K562 (cell line): ENCODE measurements at regions not wholly inside any gene's neighbourhood (a gene's known extent, or its start where the extent isn't known, plus 50 kb on each side); places are given as distances from the start of the nearest gene placed in this dataset.

ENCODE experiments used
- ATAC-seq: fragments of 200-7000 bp; cut with Tn5 transposase; 3 replicates; pipeline ENCODE4 v1.9.1; 2020; ENCODE audit warnings: moderate library complexity
- BruUV-seq: library from RNA; stranded (reverse); fragments of 400-500 nt; replicated peaks from 2 replicates; lab custom pipeline; 2021; lab: Mats Ljungman, UMichigan
- CTCF ChIA-PET: fragments of 300-600 bp; formaldehyde crosslinking; extraction: SDS; loops from one replicate; lab custom pipeline; 2021; ENCODE audit warnings: low intra/inter-chr PET ratio; lab: Yijun Ruan, JAX
- POLR2A ChIA-PET: fragments of 300-600, 350-650 bp; sonication (Branson Sonifier 250); formaldehyde crosslinking; extraction: SDS; loops from one replicate; lab custom pipeline; 2021; ENCODE audit warnings: antibody characterized with exemption, inconsistent platforms; lab: Yijun Ruan, JAX
- DNase-seq, 4 experiments: peaks; one replicate each; pipeline versions ENCODE4 v3.0.0 to v3.0.0-alpha.2; 2011 to 2018; ENCODE audit warnings: low spot score in 3 of 4, mixed read lengths in 3 of 4; ENCODE audit errors: extremely low read depth in 1 of 4
- FAIRE-seq: peaks from 2 replicates; lab custom pipeline; 2011; peaks lifted over from hg19 to GRCh38; lab: Jason Lieb, UNC
- H2AFZ ChIP-seq: 2 replicates; pipeline ENCODE4 v1.6.0; 2011; ENCODE audit warnings: low read depth, low read length, control low read depth, inconsistent platforms
- H3K27ac ChIP-seq: fragments of 200-600 bp; 3 replicates; pipeline ENCODE4 v1.8.0; 2011; ENCODE audit warnings: low read depth, mild to moderate bottlenecking, control low read depth, inconsistent platforms, low read length, moderate library complexity, mixed read lengths; ENCODE audit errors: extremely low read depth
- H3K27me3 ChIP-seq, 2 experiments: fragments of 300-600 bp in 1 of 2; 2 replicates in 1 of 2; 3 replicates in 1 of 2; pipeline versions ENCODE4 v1.6.0 to v1.8.0; 2011; ENCODE audit warnings: inconsistent platforms in 2 of 2, low read length in 2 of 2, mild to moderate bottlenecking in 1 of 2, mixed read lengths in 1 of 2, moderate library complexity in 1 of 2; ENCODE audit not compliant: control insufficient read depth in 2 of 2, insufficient read depth in 2 of 2
- H3K36me3 ChIP-seq: fragments of 300-600 bp; 3 replicates; pipeline ENCODE4 v1.8.0; 2011; ENCODE audit warnings: mild to moderate bottlenecking, low read length, inconsistent platforms; ENCODE audit not compliant: control insufficient read depth, insufficient read depth
- H3K4me1 ChIP-seq, 2 experiments: fragments of 200-600 bp in 1 of 2; replicated peaks in 1 of 2; 2 replicates in 1 of 2; 3 replicates in 1 of 2; pipeline versions ENCODE4 v1.5.1 to v1.8.0; 2011; ENCODE audit warnings: inconsistent platforms in 2 of 2, low read length in 2 of 2, mild to moderate bottlenecking in 1 of 2, mixed read lengths in 1 of 2, moderate library complexity in 1 of 2; ENCODE audit not compliant: control insufficient read depth in 2 of 2, insufficient read depth in 2 of 2
- H3K4me2 ChIP-seq: 2 replicates; pipeline ENCODE4 v1.6.1; 2011; ENCODE audit warnings: low read length, control low read depth, inconsistent platforms, mixed read lengths; ENCODE audit not compliant: insufficient read depth
- H3K4me3 ChIP-seq: fragments of 200-600 bp; sonication (generic), shearing (Covaris generic); 2 replicates; pipeline ENCODE4 v1.5.1; 2016; ENCODE audit warnings: control low read depth, inconsistent platforms
- H3K79me2 ChIP-seq: fragments of 200-600 bp; 3 replicates; pipeline ENCODE4 v1.8.0; 2011; ENCODE audit warnings: low read length, inconsistent platforms; ENCODE audit not compliant: control insufficient read depth, insufficient read depth
- H3K9ac ChIP-seq, 2 experiments: 2 replicates each; pipeline versions ENCODE4 v1.6.0 to v1.6.1; 2011; ENCODE audit warnings: low read depth in 2 of 2, low read length in 2 of 2, control low read depth in 1 of 2, inconsistent platforms in 1 of 2, mild to moderate bottlenecking in 1 of 2, mixed read lengths in 1 of 2; ENCODE audit not compliant: insufficient read depth in 1 of 2
- H3K9me1 ChIP-seq: one replicate; pipeline ENCODE4 v1.6.0; 2011; ENCODE audit warnings: inconsistent platforms, mild to moderate bottlenecking, low read length, moderate library complexity; ENCODE audit not compliant: control insufficient read depth, insufficient read depth
- H3K9me3 ChIP-seq: replicated peaks from 2 replicates; pipeline ENCODE4 v1.5.1; 2011; ENCODE audit warnings: low read depth, low read length, inconsistent platforms; ENCODE audit not compliant: control insufficient read depth, insufficient read depth
- H4K20me1 ChIP-seq: replicated peaks from 2 replicates; pipeline ENCODE4 v1.6.1; 2011; ENCODE audit warnings: low read length, inconsistent platforms, mixed read lengths; ENCODE audit not compliant: control insufficient read depth, insufficient read depth
- ATF4 ChIP-seq: fragments of 450-650 bp; formaldehyde crosslinking; IDR thresholded peaks from 2 replicates; pipeline ENCODE4 v1.4.0; 2022; ENCODE audit warnings: mild to moderate bottlenecking, moderate library complexity
- HIVEP1 ChIP-seq: fragments of 250-450 bp; sonication (Bioruptor Pico); IDR thresholded peaks from 2 replicates; pipeline ENCODE4 v1.4.0; 2020; ENCODE audit warnings: mild to moderate bottlenecking
- HOXB6 ChIP-seq: fragments of 250-450 bp; sonication (Bioruptor Pico); IDR thresholded peaks from 2 replicates; pipeline ENCODE4 v1.5.1; 2022; ENCODE audit warnings: mild to moderate bottlenecking, borderline replicate concordance
- PHF20 ChIP-seq: fragments of 450-650 bp; IDR thresholded peaks from 2 replicates; pipeline ENCODE4 v1.6.1; 2018; ENCODE audit not compliant: partially characterized antibody
- RNF219 ChIP-seq: fragments of 250-450 bp; sonication (Bioruptor Pico); IDR thresholded peaks from 2 replicates; pipeline ENCODE4 v1.5.0; 2022; ENCODE audit warnings: mild to moderate bottlenecking
- TCF3 ChIP-seq: sonication (generic); formaldehyde crosslinking; IDR thresholded peaks from 2 replicates; pipeline ENCODE4 v1.4.0; 2020; ENCODE audit warnings: mild to moderate bottlenecking, missing genetic modification reagents
- ZFP36 ChIP-seq: fragments of 150-350 bp; IDR thresholded peaks from 2 replicates; pipeline ENCODE4 v1.6.1; 2018; ENCODE audit warnings: low read length, low read depth; ENCODE audit not compliant: partially characterized antibody
- ZNF518B ChIP-seq: fragments of 250-450 bp; sonication (Bioruptor Pico); IDR thresholded peaks from 2 replicates; pipeline ENCODE4 v1.5.0; 2021; ENCODE audit warnings: mild to moderate bottlenecking, moderate library complexity
- ZNF609 ChIP-seq: sonication (generic); formaldehyde crosslinking; IDR thresholded peaks from 2 replicates; pipeline ENCODE4 v1.8.1; 2023; ENCODE audit warnings: missing genetic modification reagents, mild to moderate bottlenecking, borderline replicate concordance
- WGBS: fragments of 100-300 bp; shearing (Covaris generic); methylation state at CpG from one replicate; pipeline ENCODE4 v1.1.6; 2016; ENCODE audit warnings: low coverage, mixed read lengths; ENCODE audit not compliant: insufficient coverage; ENCODE audit errors: missing lambda C conversion rate; 5-methylcytosine and 5-hydroxymethylcytosine counted together
- in situ Hi-C: fragments of 300-500 bp; cut with MboI; formaldehyde crosslinking; loops from 4 replicates; pipeline ENCODE4 v1.15.0; 2018; ENCODE audit warnings: inconsistent platforms, mixed read lengths
- intact Hi-C: fragments of 100-400 bp; cut with micrococcal nuclease; formaldehyde crosslinking; loops from 2 replicates; pipeline ENCODE4 v1.14.2; 2022

- POLR2A ChIA-PET = no interaction called here
- CTCF ChIA-PET = no interaction called here
- no peak for TF ChIP-seq HIVEP1
- TF ChIP-seq ATF4 (CRISPR knock-in tag) = no peak
- no peak for TF ChIP-seq ZFP36
- no peak for TF ChIP-seq ZNF609 (CRISPR knock-in tag)
- no peak for TF ChIP-seq PHF20
- no peak for TF ChIP-seq RNF219
- no peak for TF ChIP-seq ZNF518B (CRISPR knock-in tag)
- TF ChIP-seq HOXB6 = no peak
- no peak for TF ChIP-seq TCF3 (CRISPR knock-in tag)
Observed at GRCh38 chr13:85408415-85408814, 390.8 kb downstream of the SLITRK6 start.

More at GRCh38 chr13:85408415-85408814, 390.8 kb downstream of the SLITRK6 start:
- Histone ChIP-seq H3K9ac (no peak overlapping the region), H3K27me3 (no peaks in the 10 kb centered on the region), H3K9me1 (no peaks in the 10 kb centered on the region), H2AFZ (no peak overlapping the region), H3K36me3 (no peaks in the 10 kb centered on the region), H3K4me3 (no peak overlapping the region), H3K27ac (no peak overlapping the region), H3K4me2 (no peak overlapping the region), H3K79me2 (no peaks in the 10 kb centered on the region), H3K9me3 (no peaks in the 10 kb centered on the region), H3K4me1 (no peaks in the 10 kb centered on the region), H4K20me1 (no peaks in the 10 kb centered on the region)
- FAIRE-seq = no peak
- no TSS peak for BruUV-seq
- no peak for ATAC-seq
- in situ Hi-C loops (no loop called here), intact Hi-C loops (no loop called here)
- no peak for DNase-seq
- WGBS = 0% methylated on average over 3 of the region's 3 CpGs
